Retina (tissue), 1 donor: ENCODE measurements at regions not wholly inside any gene's neighbourhood (a gene's known extent, or its start where the extent isn't known, plus 50 kb on each side); places are given as distances from the start of the nearest gene placed in this dataset.
"Not testable (repeated sequence)": the region's sequence is repeated elsewhere in the genome, so short reads cannot be mapped to it uniquely, and the experiment has no call there.

Source experiments
- DNase-seq: peaks from one replicate; pipeline ENCODE4 v3.0.0-alpha.2; 2016

GRCh38 chr7:89773611-89774010, 380.7 kb upstream of the STEAP1 start:
- DNase-seq, result no peak

- DNase-seq, result no peak
These were observed 378.8 kb upstream of the STEAP1 start for GRCh38 chr7:89775459-89775858.

GRCh38 chr7:89776980-89777379, 377.3 kb upstream of the STEAP1 start:
- no peak for DNase-seq

GRCh38 chr7:89777499-89777898, 376.8 kb upstream of the STEAP1 start:
- no peak for DNase-seq

GRCh38 chr7:89780291-89780690, 374.0 kb upstream of the STEAP1 start:
- DNase-seq, result no peak

- no peak for DNase-seq
These were observed 357.8 kb upstream of the STEAP1 start for GRCh38 chr7:89796481-89796880.

- no peak for DNase-seq
These were observed 356.2 kb upstream of the STEAP1 start for GRCh38 chr7:89797965-89798598.

GRCh38 chr7:89798599-89798996, 355.7 kb upstream of the STEAP1 start:
- no peak for DNase-seq

GRCh38 chr7:89800761-89801160, 353.5 kb upstream of the STEAP1 start:
- no peak for DNase-seq

- DNase-seq, result no peak
These were observed 345.0 kb upstream of the STEAP1 start for GRCh38 chr7:89809291-89809690.

- no peak for DNase-seq
These were observed 341.2 kb upstream of the STEAP1 start for GRCh38 chr7:89813081-89813480.

GRCh38 chr7:89826121-89826520, 328.1 kb upstream of the STEAP1 start:
- no peak for DNase-seq

- DNase-seq, result no peak
These were observed 327.7 kb upstream of the STEAP1 start for GRCh38 chr7:89826557-89826956.

- DNase-seq, result peak; percentile 33
These were observed 316.8 kb upstream of the STEAP1 start for GRCh38 chr7:89837515-89837914.

GRCh38 chr7:89839329-89839728, 314.9 kb upstream of the STEAP1 start:
- DNase-seq, result no peak

- DNase-seq, result no peak
These were observed 308.3 kb upstream of the STEAP1 start for GRCh38 chr7:89845952-89846351.

- DNase-seq, result no peak
These were observed 305.2 kb upstream of the STEAP1 start for GRCh38 chr7:89849052-89849451.

GRCh38 chr7:89857053-89857452, 297.2 kb upstream of the STEAP1 start:
- DNase-seq, result not testable (repeated sequence)

- DNase-seq, result no peak
These were observed 296.5 kb upstream of the STEAP1 start for GRCh38 chr7:89857767-89858166.

GRCh38 chr7:89887489-89887888, 266.8 kb upstream of the STEAP1 start:
- DNase-seq, result no peak

- no peak for DNase-seq
These were observed 245.5 kb upstream of the STEAP1 start for GRCh38 chr7:89908736-89909135.

- peak; percentile 25 for DNase-seq
These were observed 239.6 kb upstream of the STEAP1 start for GRCh38 chr7:89914711-89915110.

- no peak for DNase-seq
These were observed 228.1 kb upstream of the STEAP1 start for GRCh38 chr7:89926194-89926593.

- peak; percentile 6 for DNase-seq
These were observed 227.6 kb upstream of the STEAP1 start for GRCh38 chr7:89926701-89927100.

GRCh38 chr7:89927762-89928161, 226.5 kb upstream of the STEAP1 start:
- no peak for DNase-seq

- DNase-seq, result no peak
These were observed 225.8 kb upstream of the STEAP1 start for GRCh38 chr7:89928451-89928850.
